Esophagus squamous epithelium (tissue), 4 donors: ENCODE measurements at regions not wholly inside any gene's neighbourhood (a gene's known extent, or its start where the extent isn't known, plus 50 kb on each side); places are given as distances from the start of the nearest gene placed in this dataset.

Experiments used
- POLR2A ChIP-seq, 4 donors: fragments of 450-650 bp; IDR thresholded peaks; one replicate each; pipeline ENCODE4 v1.6.1; 2017; ENCODE audit warnings: antibody characterized with exemption in 4 of 4, mild to moderate bottlenecking in 4 of 4, moderate library complexity in 3 of 4
- TF ChIP-seq, protein P1 (sequence below), 6 experiments: fragments of 450-650 bp in 4 of 6; fragments of 200-600 bp in 2 of 6; sonication (generic) in 2 of 6; IDR thresholded peaks; one replicate each; pipeline ENCODE4 v1.5.1; 2016 to 2019; ENCODE audit warnings: antibody characterized with exemption in 6 of 6, mild to moderate bottlenecking in 4 of 6, moderate library complexity in 4 of 6

DNA sequence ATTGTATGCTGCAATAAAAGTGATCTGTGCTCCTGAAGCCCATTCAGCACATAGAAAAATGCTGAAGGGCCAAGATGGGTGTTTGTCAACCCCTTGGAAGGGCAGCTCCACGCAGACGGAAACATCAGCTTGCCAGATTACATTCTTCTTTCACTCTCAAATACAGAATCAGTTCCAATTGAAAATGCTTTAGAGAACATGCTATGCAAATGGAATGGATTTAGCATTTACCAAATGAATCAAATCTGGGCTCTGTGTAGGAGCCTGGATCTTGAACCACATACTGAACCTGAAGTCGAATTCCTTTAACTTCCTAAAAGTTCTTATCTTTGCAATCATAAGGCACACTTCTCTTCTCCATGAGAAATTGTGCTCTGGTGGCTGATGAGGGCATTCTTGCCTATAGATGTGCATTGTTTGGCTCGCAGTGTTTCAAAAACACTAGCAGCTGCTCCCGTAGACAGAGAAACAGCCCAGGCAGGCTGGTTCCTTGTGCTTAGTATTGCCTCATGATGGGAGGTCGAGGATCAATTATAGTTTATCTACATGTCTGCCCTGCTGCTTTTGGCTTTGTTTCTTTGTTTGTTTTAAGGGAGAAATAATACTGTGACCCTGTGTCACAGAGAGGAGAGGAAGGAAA is 489.8 kb upstream of the FLRT2 start:
- no peak for TF ChIP-seq POLR2A (IDR thresholded peaks at IDR 0.05)
- TF ChIP-seq, protein P1, sequence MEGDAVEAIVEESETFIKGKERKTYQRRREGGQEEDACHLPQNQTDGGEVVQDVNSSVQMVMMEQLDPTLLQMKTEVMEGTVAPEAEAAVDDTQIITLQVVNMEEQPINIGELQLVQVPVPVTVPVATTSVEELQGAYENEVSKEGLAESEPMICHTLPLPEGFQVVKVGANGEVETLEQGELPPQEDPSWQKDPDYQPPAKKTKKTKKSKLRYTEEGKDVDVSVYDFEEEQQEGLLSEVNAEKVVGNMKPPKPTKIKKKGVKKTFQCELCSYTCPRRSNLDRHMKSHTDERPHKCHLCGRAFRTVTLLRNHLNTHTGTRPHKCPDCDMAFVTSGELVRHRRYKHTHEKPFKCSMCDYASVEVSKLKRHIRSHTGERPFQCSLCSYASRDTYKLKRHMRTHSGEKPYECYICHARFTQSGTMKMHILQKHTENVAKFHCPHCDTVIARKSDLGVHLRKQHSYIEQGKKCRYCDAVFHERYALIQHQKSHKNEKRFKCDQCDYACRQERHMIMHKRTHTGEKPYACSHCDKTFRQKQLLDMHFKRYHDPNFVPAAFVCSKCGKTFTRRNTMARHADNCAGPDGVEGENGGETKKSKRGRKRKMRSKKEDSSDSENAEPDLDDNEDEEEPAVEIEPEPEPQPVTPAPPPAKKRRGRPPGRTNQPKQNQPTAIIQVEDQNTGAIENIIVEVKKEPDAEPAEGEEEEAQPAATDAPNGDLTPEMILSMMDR (IDR thresholded peaks at IDR 0.05): no peak
